Prostate gland (tissue), 2 donors: ENCODE measurements at regions not wholly inside any gene's neighbourhood (a gene's known extent, or its start where the extent isn't known, plus 50 kb on each side); places are given as distances from the start of the nearest gene placed in this dataset.

ENCODE experiments used
- POLR2A ChIP-seq: fragments of 450-650 bp; IDR thresholded peaks from one replicate; pipeline ENCODE4 v1.6.1; 2016; ENCODE audit warnings: antibody characterized with exemption, mild to moderate bottlenecking
- TF ChIP-seq, protein P1 (sequence below), 4 experiments: fragments of 200-600 bp in 2 of 4; fragments of 450-650 bp in 2 of 4; sonication (generic) in 2 of 4; IDR thresholded peaks; 1 replicate in 3 of 4; 2 replicates in 1 of 4; pipeline ENCODE4 v1.5.1; 2016 to 2019; ENCODE audit warnings: antibody characterized with exemption in 4 of 4, mild to moderate bottlenecking in 2 of 4, moderate library complexity in 2 of 4

DNA sequence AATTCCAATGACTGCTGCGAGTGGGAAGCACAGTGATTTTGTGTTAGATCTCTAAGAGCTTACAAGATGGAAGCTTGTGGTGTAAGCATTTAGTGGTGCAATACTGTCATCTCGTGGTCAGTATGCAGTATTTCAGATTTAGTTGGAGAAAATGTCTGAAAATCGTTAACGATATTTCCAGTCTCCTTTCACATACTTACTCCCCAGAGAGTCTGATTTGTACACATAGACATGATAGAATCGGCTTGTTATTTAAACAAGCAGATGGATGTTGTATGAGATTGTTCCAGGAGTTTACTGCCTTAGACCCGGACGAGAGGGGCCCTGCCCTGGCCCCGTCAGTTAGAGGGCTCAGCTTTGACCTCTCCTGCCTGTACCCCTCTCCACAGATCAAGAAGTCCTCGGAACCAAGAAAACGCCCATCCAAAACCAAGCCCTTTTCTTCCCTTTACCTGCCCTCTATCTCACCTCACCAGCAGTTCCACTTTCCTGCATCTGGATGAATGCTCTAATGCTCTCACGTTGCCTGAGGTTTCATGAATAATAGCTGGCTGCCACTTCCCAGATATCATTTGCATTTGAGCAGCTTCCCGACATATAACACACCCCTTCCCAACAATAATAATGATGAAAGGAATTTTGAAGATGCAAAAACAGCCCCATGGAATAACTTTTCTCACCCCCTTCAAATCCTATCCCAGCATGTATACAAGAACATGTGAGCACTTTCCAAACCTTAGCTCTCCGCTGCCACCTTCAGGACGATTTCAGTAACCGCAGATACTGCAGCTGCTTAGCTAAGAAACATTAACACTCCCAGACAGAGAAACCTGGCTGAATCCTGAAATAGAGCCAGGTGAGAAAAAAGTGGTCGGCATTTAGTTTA is 247.3 kb downstream of the LTN1 start:
- TF ChIP-seq, protein P1, sequence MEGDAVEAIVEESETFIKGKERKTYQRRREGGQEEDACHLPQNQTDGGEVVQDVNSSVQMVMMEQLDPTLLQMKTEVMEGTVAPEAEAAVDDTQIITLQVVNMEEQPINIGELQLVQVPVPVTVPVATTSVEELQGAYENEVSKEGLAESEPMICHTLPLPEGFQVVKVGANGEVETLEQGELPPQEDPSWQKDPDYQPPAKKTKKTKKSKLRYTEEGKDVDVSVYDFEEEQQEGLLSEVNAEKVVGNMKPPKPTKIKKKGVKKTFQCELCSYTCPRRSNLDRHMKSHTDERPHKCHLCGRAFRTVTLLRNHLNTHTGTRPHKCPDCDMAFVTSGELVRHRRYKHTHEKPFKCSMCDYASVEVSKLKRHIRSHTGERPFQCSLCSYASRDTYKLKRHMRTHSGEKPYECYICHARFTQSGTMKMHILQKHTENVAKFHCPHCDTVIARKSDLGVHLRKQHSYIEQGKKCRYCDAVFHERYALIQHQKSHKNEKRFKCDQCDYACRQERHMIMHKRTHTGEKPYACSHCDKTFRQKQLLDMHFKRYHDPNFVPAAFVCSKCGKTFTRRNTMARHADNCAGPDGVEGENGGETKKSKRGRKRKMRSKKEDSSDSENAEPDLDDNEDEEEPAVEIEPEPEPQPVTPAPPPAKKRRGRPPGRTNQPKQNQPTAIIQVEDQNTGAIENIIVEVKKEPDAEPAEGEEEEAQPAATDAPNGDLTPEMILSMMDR (IDR thresholded peaks at IDR 0.05), result peak; percentile 88 to 99 (median 94)
- TF ChIP-seq POLR2A, result no peak
